ENCODE measurements at regions not wholly inside any gene's neighbourhood (a gene's known extent, or its start where the extent isn't known, plus 50 kb on each side); places are given as distances from the start of the nearest gene placed in this dataset.
"Not testable (repeated sequence)": the region's sequence is repeated elsewhere in the genome, so short reads cannot be mapped to it uniquely, and the experiment has no call there.

DNA sequence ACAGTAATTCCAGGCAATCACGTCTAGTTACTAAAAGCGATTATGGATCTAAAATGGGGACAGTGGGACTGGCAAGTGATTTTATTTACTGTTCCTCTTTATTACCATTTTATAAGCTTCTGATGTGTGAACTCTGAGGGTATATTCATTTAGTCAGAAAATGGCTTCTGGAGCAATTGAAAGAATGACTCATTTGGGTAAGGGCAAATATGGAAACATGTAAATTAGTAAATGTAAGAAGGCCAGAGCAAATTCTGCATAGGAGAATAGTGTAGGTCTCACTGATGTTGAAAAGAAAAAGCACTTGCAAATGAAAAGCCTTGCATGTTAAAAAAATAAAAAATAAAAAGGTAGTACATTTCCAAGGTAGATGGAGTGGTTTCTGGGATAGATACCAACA is 262.2 kb downstream of the KLF5 start:
- DNase-seq = no peak

DNA sequence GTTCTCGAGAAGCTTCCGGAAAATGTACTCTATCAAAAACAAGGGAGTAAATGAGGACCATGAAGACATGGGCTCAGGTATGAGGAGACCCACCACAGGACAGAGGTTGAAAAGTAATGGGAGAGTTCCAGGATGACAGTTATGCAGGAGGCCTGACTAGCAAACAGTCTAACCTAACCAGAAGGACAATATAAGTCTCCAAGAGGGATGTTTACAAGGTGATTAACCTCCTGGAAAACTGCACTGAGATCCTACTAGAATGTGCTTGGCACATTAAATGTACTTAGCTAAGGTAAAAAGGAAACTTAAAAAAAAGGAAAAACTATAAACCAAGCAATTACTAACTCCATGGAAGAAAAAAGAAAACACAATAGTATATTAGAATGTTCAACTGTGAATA is 258.3 kb downstream of the KLF5 start:
- no peak for DNase-seq

DNA sequence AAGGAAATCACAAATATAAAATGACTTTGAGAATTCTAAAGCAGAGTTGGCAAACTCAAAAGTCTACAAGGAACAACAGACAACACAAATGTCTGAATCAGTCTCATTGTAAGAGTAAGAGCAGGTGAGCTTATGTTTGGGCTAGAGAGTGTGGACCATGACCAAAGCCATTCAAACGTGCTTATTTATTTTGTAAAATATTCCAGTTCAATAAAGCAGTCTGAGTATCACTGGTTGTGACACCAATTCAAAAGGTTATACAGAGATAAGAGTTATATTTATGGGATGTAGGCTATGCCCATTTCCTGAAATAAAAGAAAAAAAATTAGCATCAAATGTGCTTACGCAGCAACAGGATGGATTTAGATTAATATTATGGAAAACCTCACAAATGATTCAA is 251.6 kb downstream of the KLF5 start:
- no peak for DNase-seq

DNA sequence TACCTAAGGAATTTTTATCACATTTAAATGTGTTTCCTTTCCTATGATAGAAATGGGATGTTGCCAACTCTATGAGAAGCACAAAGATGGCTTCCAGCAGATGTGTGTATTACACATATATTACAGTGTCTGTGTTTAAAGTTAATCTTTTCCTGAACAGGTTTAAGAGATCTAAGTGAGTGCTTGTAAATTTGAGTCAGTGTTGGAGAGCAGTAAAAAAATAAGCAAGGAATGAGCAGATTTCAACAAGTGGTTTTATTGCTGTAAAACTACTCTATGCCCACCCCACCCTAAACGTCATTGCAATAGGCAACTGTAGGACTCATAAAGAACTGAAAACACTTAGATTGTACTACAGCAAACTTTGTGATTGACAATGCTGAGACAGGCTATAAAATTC is 248.7 kb downstream of the KLF5 start:
- DNase-seq = no peak

DNA sequence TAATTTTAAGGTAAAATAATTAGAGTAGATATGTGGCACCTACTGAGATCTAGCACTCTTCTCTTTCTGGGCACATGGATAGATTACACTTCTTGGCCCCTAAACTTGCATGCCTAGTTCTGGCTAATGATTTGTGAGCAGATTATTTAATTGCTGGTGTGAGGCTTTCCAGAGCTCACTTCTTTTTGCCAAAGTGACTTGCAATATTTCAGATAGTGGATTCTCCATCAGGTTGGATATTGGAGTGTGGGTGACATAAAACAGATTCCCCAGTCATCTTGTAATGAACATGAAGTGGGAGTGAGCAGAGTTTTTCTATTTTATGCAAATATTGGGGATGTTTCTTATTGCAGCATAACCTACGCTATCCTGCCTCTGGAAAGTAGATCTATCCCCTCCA is 247.9 kb downstream of the KLF5 start:
- DNase-seq = no peak

DNA sequence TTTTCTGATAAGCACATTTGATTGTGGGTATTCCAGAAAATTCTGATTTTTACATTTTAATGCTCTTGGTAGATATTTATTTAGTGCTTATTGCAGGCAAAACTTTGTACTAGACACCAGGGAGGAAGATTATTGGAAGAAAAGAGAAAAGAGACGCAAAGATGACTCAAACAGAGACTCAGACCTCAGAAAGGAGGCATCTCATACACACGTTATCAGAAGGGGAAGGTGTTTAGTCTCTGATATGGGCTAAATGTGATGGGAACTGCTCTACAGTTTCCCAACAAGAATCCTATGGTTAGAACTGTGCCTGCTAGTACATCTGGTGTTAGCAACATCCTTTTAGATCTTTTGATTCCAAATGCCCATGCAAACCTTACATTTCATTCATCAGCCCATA is 245.6 kb downstream of the KLF5 start:
- no peak for DNase-seq

DNA sequence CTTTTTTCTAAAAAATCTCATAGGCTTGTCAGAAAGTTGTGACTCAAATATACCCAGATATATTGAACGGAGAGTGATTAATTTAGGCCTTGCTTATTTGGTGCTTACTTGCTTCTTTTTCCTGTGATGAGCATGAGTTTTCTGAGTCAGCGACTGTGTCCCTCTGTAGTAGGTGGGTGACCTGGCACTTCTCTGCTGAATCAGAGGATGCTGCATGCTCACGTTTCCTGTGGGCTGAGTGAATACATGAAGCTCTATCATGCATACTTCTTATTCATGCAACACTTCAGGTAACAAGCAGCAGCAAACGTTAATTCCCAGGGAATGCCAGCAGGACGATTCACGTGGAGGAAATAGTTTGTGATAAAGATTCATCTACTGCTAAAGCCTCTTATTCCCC is 245.0 kb downstream of the KLF5 start:
- DNase-seq = no peak

DNA sequence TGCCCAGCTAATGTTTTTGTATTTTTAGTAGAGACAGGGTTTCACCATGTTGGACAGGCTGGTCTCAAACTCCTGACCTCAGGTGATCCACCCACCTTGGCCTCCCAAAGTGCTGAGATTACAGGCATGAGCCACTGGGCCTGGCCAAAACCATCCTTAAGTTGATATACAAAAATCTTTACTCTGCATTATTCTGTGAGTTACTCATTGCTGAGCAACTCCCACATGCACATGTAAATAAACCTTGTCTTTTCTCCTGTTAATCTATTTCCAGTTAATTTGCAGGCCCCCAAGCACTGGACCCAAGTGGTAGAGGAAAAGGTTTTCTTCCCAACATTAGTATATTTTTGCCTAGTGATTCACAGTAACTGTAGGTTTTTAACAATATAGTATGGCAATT is 242.8 kb downstream of the KLF5 start:
- not testable (repeated sequence) for DNase-seq

DNA sequence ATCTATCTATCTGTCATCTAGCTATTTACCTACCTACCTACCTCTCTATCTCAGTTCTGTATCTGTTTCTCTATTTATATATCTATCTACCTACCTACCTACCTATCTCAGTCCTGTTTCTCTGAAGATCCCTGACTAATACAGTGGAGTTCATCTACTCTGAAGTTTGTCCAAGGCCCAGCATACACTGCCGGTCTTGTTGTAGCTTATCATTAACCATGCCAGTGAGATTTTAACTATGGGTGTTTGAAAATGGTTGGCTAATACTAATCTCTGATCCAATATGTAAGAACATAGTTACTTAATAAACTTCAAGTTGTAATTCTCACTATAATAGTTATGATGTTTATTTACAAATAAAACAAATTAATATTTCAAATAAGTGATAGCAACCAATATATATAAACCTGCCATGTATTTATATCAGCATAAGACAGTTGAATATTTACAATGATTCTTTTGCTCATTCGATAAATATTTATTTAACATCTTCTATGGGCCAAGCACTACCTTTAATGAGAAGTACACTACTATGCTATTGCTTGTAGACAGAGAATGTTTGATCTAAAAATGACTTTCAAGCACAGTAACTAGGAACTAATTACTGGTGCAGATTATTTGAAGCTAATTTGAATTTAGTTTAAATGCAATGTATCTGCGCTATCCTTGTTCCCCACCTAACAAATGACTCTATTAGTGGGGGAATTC is 242.1 kb downstream of the KLF5 start:
- no peak for DNase-seq

DNA sequence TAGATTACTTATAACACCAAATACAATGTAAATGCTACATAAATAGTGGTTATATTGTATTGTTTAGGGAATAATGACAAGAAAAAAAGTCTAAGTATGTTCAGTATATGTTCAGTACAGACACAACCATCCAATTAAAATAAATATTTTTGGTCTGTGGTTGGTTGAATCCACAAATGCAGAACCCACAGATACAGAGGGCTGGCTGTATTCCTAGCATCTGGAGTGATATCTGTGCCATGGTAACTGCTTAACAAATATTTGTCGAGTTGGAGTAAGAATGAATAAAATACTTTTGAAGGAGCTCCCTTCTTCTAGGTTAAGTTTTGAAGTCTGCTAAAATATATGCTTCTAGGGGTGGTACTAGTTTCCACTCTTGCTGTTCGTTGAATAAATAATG is 241.0 kb downstream of the KLF5 start:
- DNase-seq = no peak

DNA sequence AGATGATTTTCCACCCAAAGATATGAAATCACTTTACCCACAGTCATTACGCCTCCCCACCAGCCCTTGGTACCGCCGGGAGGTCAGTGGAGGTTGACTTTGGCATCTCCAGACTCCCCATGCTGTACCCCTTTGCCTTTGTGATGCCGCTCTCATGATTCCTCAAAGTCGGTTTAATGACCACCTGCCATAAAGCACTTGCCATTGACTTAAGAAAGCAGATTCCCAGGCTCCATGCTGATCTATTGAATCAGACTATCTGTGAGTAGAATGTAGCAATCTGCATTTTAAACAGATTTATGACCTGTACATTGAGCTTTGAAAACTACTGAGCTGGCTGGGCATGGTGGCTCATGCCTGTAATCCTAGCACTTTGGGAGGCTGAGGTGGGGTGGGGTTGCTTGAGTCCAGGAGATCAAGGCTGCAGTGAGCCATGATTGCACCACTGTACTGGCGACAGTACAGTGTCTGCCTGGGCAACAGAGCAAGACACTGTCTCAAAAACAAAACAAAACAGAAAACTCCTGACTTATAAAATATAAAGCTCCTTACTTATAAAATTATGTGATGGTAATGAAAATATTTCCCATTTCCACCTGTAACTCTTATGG is 235.2 kb downstream of the KLF5 start:
- no peak for DNase-seq

DNA sequence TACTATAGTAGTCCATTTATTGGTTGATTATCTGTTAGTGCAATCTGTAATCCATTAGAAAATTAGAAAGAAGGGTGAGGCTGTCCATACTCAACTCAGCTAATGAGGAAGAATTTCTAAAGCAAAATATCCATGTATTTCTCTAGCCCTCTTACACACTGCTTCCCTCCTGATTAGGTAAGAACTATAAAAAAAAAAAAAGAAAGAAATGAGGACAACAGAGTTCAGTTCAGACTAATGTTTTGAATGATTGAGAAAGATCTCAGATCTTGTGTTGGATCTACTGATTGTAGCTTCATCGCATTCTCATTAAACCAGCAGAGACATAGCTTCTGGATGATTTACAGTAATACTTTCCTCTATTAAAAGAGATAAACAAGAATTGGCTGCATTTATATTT is 233.3 kb downstream of the KLF5 start:
- DNase-seq = no peak

DNA sequence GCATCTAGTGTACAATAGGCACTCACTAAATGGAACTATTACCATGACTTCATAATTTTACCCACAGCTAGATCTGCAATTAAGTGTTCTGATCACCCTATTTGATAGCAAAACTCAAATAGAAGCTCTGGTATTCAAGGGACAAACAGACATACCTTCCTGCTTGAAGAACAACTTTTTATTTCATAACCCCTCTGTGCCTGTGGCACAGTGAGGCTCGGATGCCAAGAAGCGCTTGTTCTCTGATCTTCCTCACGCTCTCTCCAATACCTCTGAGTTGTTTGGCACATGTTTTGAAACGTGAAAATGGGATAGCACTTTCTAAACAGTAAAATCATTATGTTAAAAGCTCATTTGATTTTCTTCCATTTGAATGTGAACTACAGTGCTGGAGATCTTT is 232.0 kb downstream of the KLF5 start:
- no peak for DNase-seq

DNA sequence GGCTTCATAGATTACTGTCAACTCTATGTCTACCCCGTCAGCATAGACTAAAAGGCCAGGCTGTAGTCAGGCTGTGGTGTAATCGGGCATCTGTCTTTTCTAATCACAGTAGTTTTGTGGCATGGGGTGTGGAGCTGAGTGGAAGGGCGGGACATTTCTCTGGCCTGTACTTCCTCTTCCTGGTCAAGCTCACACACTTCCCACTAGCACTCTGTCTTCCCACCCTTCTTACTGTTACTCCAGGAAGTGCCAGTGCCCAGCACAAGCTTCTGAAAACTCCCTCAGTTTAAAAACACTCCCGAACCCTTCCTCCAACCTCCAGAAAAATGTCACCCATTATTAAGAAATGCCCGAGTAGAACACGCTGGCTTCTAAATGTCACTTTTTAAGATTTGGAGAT is 229.8 kb downstream of the KLF5 start:
- DNase-seq = no peak

DNA sequence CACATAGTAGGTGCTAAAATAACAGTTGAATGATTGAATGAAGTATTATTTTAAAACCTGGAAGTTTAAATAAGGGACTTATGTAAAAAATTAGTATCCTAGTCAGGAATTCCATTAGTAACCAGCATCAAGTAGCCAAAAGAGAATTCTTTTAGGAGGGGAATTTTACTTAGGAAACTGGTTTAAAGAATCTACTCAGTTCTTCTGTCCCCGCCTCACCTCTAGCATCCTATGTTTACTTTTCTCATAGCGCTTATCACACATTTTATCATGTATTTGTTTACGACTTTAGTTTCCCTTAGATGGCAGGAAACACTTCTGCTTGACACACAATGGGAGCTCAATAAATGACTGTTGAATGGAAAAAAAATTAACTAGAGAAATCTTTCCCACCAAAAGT is 229.0 kb downstream of the KLF5 start:
- no peak for DNase-seq

DNA sequence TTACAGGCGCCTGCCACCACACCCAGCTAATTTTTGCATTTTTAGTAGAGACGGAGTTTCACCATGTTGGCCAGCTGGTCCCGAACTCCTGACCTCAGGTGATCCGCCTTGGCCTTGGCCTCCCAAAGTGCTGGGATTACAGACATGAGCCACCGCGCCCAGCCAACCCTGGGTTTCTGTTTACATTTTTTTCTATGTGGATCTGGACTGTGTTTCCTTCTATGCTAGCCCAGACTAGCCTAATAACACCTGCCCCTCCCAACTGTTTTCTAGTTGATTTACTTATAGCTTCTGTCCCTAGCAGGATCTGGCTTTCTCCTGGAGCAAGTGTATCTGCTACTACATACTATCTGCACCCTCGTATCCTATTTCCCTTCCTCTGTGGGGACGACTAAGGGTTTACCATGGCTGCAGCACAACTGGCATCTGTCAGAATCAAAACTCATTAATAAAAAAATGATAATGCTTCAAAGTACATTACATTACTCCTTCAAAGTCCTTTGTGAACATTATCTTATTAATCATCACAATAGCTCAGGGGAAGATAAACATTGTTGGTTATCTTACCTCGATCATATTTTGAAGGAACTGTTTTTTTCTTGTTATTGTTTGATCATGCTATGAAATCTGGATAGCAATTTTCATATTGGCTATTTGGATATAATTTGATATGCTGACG is 228.3 kb downstream of the KLF5 start:
- no peak for DNase-seq

DNA sequence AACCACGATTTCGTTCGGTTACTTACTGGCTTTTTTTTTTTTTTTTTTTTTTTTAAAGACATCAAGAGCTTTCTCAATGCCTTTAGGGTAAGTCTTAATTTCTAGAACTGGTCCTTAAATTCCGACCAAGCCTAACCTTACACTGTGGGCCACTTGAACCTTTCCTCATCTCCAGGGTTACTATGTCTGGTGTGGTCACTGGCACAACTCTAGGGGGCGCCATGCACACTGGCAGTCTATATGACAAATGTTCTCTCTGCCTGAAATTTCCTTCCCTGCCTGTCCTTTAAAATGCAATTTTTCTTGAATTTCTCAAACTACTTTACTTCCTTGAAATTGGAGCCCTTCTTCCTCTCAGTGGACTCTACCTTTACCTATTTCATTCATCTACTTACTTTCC is 227.4 kb downstream of the KLF5 start:
- no peak for DNase-seq

DNA sequence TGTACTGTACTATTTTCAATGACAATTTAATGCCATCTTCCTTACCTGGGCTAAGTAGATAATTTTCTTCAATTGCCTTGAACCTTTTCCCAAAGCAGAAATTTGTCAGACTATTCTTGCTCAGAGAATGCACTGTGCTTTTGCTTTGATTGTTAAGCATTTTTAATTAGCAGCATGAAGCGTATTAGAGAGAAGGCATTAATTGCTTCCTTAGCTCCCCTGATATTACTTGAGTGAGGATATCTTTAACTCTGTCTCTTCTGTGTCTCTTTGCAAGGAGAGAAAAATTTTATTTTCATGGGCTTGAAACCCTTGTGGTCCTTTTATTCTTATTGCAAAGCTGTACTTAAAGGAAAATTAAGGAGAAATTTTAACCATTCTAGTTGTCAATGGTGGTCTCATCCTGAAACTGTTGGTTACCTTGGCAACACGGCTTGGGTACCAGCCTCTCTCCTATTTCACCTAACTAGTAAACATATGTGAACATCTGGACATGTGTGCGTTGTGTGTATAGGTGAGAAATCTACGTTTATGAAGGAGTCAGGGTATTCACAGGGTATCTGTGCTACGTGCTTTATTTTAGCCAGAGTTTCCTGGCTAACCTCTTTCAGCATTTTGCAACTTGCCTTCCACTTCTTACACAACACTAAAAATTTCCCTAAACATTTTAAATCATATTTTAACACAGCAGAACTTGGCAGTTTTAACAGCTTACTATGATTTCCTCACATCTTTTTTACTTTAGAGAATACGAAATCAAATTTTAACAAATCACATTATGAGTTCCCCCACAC is 225.5 kb downstream of the KLF5 start:
- DNase-seq = no peak

DNA sequence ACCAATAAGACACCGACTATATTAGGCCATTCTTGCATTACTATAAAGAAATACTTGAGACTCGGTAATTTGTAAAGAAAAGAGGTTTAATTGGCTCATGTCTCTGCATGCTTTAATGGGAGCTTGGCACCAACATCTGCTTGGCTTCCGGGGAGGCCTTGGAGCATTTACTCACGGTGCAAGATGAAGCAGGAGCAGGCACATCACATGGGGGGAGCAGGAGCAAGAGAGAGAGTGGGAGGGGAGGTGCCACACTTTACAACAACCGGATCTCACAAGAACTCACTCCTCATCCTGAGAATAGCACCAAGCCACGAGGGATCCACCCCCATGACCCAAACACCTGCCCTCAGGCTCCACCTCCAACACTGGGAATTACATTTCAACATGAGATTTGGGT is 224.8 kb downstream of the KLF5 start:
- no peak for DNase-seq

DNA sequence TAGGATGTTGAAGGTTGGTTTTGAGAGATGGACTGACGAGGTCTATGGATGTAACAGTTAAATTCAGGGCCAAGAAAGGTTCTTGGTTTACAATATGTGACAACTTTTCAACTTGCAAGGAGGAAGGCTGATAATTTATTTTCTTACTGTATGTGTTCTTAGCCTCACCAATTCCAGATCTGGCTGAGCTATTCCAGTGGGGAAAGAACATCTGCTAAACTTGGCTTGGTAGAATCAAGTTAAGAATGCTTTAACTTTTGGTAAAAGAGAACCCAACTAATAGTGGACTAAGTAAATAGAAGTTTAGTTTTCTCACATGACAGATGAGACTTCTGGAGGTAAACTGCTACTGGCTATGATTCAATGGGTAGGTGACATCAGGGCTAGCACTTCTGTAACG is 222.9 kb downstream of the KLF5 start:
- DNase-seq = no peak

DNA sequence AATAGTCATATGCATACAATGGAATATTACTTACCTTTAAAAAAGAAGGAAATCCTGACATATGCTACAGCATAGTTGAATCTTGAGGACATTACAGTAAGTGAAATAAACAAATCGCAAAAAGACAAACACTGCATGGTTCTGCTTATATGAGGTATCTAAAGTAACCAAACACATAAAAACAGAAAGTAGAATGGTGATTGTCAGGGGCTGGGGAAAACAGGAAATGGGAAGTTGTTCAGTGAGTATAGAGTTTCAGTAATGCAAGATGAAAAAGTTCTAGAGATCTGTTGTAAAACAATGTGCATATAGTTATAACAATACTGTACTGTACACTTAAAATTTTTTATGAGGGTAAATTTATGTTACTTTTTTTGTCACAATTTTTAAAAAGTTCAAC is 219.4 kb downstream of the KLF5 start:
- no peak for DNase-seq

DNA sequence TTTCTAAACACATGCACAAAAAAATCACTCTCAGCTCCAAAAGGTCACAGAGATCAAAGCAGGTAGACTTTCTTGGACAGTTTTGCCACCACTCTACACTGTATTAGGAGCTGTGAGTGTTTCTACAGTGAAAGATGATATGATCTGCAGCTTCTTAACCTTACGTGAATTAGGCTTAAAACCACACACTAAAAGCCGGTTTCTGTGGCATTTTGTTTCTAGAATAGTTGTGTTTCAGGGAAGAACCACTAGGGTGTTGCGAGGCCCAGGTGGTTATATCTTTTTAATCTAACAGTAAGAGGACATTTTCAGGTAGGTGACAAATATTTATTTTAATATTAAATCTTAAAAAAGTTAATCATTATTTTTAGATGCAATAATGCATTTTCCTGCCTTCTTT is 216.4 kb downstream of the KLF5 start:
- DNase-seq = no peak

DNA sequence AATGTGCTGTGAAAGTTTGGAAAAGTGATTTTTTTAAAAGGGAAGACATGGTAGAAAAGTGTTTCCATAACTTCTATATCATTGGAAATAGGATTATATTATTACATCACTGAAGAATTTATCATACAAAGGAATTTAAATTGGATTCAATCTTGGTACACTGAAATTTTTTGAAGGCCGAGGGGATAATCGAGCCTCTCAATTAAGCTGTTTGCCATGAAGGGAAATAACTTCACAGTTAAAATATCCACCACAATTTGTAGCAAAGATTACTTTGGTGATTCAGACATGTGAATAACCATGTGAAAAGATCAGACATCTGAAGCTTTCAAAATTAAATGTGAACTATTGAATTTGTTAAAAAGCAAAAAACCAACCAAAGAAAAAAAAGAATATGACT is 215.3 kb downstream of the KLF5 start:
- no peak for DNase-seq

DNA sequence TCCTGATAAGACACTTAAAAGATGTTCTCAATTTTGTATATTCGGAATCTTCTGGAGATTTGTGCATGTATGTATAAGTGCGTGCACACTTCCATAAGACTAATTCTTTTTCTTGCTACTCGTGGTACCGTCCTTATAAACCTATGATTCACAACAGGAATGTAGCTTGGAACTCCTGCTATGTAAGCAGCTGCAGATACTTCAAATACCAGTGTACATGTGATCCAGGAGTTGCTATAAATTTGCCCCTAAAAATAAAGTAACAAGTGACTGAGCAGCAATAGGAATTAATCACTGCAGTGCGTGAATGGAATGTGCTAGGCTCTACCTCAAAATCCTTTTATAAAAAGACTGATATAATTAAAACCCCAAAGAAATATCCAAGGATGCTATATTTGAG is 214.9 kb downstream of the KLF5 start:
- no peak for DNase-seq

Measured in NCI-H2029 treated with DMSO at 0.1 percent for 48 hours (cell line).